ENCODE measurements at regions not wholly inside any gene's neighbourhood (a gene's known extent, or its start where the extent isn't known, plus 50 kb on each side); places are given as distances from the start of the nearest gene placed in this dataset.
"Not testable (repeated sequence)": the region's sequence is repeated elsewhere in the genome, so short reads cannot be mapped to it uniquely, and the experiment has no call there.

DNA sequence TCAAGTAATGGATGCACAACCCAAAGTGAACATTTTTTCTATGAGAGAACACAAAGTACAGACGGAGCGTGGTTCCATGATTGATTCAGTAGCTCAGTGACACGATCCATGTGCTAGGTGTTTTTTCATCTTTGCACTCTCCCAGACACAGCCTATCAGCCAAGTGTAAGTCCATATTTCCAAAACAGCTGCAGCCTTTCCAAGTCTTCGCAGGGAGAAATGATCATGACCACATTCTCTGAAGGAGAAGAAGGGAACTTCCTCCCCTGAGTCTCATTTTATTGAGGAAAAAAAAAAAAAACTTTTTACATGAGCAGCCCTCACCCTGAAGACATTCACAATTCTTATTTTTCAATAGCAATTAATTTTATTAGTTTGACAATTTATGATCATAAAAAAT, 958.3 kb downstream of the LTN1 start:
- DNase-seq; H3K27ac ChIP-seq (ENCODE audit: insufficient read depth, low read length, poor library complexity, severe bottlenecking); H3K36me3 ChIP-seq (ENCODE audit: control insufficient read depth, insufficient read depth, low read length); H3K9me3 ChIP-seq (ENCODE audit: control insufficient read depth, low read length); H3K27me3 ChIP-seq (replicated peaks; ENCODE audit: control insufficient read depth, insufficient read depth, low read length, poor library complexity, severe bottlenecking); H3K4me1 ChIP-seq (ENCODE audit: control insufficient read depth, insufficient read depth, low read length, poor library complexity, severe bottlenecking); H3K4me3 ChIP-seq (ENCODE audit: insufficient read depth, low read depth, low read length, poor library complexity, severe bottlenecking): not testable (repeated sequence)

DNA sequence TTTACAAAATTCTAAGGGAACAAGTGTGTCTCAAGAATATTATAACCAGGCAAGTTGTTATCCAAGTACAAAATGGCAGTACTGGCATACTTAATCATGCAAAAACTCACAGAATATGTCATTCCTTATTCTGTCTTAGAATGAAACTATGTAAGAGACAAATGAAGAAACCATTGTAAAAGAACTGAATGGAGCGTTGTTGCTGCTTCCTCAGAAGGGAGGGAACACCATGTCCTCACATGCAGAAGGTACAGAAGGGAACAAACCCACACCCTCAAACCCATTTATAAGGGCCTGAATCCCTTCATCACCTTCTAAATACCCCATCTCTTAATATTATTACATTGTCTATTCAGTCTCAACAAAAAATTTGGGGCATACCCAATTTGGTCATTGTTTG, 960.0 kb downstream of the LTN1 start:
- not testable (repeated sequence) for H3K9me3 ChIP-seq (ENCODE audit: control insufficient read depth, low read length)

DNA sequence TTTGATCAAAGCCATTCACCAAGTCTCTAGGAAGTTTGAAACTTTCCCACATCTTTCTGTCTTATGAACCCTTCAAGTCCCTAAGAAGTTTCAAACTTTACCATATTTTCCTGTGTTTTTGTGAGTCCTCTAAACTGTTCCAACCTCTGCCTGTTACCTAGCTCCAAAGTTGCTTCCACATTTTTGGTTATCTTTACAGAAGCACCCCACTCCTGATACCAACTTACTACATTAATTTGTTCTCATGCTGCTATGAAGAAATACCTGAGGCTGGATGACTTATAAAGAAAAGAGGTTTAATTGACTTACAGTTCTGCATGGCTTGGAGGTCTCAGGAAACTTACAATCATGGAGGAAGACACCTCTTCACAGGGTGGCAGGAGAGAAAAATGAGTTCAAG, 961.6 kb downstream of the LTN1 start:
- not testable (repeated sequence) for H3K36me3 ChIP-seq (ENCODE audit: control insufficient read depth, insufficient read depth, low read length); H3K9me3 ChIP-seq (ENCODE audit: control insufficient read depth, low read length); H3K4me3 ChIP-seq (ENCODE audit: insufficient read depth, low read depth, low read length, poor library complexity, severe bottlenecking); H3K27me3 ChIP-seq (replicated peaks; ENCODE audit: control insufficient read depth, insufficient read depth, low read length, poor library complexity, severe bottlenecking); H3K4me1 ChIP-seq (ENCODE audit: control insufficient read depth, insufficient read depth, low read length, poor library complexity, severe bottlenecking); DNase-seq; H3K27ac ChIP-seq (ENCODE audit: insufficient read depth, low read length, poor library complexity, severe bottlenecking)

More for the DNA sequence above, 960.0 kb downstream of the LTN1 start:
- DNase-seq; H3K27ac ChIP-seq (ENCODE audit: insufficient read depth, low read length, poor library complexity, severe bottlenecking); H3K4me1 ChIP-seq (ENCODE audit: control insufficient read depth, insufficient read depth, low read length, poor library complexity, severe bottlenecking); H3K4me3 ChIP-seq (ENCODE audit: insufficient read depth, low read depth, low read length, poor library complexity, severe bottlenecking); H3K36me3 ChIP-seq (ENCODE audit: control insufficient read depth, insufficient read depth, low read length); H3K27me3 ChIP-seq (replicated peaks; ENCODE audit: control insufficient read depth, insufficient read depth, low read length, poor library complexity, severe bottlenecking): not testable (repeated sequence)

DNA sequence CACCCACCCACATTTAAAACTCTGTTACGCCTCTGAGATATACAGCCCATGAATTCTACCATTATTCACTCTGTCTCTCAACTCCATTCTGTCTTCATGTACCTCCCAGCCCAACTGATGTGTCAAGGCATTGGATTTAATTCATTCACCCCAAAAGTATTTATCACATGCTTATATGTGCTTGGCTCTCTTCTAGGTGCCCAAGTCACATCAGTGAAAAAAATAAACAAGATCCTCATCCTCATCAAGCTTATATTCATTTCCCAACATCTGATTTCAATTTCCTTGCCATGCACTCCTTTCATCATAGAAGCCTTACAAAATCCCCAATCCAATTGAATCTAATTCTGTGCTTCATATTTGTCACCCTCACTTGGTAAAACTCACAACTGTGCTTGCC, 967.6 kb downstream of the LTN1 start:
- H3K27ac ChIP-seq (ENCODE audit: insufficient read depth, low read length, poor library complexity, severe bottlenecking) = no peak overlapping the region
- no peaks in the 10 kb centered on the region for H3K9me3 ChIP-seq (ENCODE audit: control insufficient read depth, low read length)
- H3K27me3 ChIP-seq (replicated peaks; ENCODE audit: control insufficient read depth, insufficient read depth, low read length, poor library complexity, severe bottlenecking) = no peaks in the 10 kb centered on the region
- no peak for DNase-seq
- H3K36me3 ChIP-seq (ENCODE audit: control insufficient read depth, insufficient read depth, low read length) = no peaks in the 10 kb centered on the region
- no peak overlapping the region for H3K4me3 ChIP-seq (ENCODE audit: insufficient read depth, low read depth, low read length, poor library complexity, severe bottlenecking)
- no peaks in the 10 kb centered on the region for H3K4me1 ChIP-seq (ENCODE audit: control insufficient read depth, insufficient read depth, low read length, poor library complexity, severe bottlenecking)

DNA sequence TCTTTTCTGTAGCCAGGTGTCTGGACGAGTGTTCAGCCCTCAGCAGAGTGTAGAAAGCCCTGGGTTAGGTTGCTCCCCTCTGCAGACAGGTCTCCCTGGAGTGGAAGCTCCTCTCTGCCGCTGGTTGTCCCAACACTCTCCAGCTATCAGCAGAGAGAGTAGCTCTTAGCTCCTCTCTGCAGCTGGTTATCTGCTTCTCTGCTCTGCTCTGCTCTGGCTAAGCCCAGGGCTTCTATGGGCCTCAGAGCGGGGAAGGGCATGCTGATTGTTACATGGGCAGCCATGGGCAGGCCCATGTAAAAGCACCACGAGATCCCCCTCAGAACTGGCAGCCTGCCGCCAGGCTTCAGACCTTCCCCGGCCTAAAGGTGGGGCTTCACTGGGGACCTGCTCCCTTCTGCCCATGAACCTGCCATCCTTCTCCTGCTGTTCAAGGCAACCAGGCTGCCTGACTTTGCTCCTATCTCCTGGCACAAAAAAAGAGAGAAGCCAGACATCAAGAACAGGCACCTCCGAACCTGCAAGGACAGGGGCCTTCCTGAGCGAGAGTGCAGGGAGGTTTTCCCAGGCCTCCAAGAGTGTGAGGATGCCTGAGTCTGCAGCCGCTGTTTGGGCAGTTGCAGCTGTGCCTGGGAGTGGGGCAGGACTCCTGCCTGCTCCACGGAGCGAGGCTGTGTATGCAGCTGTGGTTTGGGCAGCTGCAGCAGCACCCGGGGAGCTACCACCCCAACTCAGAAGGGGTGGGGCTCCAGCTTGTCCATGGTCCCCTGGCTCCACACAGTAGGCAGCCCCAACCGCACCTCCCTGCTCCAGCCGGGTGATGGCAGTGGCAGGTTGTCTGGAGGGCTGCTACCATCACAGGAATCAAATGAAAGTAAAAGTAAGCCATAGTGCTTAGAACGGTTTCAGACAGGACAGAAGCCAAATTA, 973.7 kb downstream of the LTN1 start:
- H3K4me1 ChIP-seq (ENCODE audit: control insufficient read depth, insufficient read depth, low read length, poor library complexity, severe bottlenecking) = no peaks in the 10 kb centered on the region
- no peak for DNase-seq
- H3K9me3 ChIP-seq (ENCODE audit: control insufficient read depth, low read length) = no peaks in the 10 kb centered on the region
- no peak overlapping the region for H3K27ac ChIP-seq (ENCODE audit: insufficient read depth, low read length, poor library complexity, severe bottlenecking)
- no peak overlapping the region for H3K4me3 ChIP-seq (ENCODE audit: insufficient read depth, low read depth, low read length, poor library complexity, severe bottlenecking)
- no peaks in the 10 kb centered on the region for H3K36me3 ChIP-seq (ENCODE audit: control insufficient read depth, insufficient read depth, low read length)
- no peaks in the 10 kb centered on the region for H3K27me3 ChIP-seq (replicated peaks; ENCODE audit: control insufficient read depth, insufficient read depth, low read length, poor library complexity, severe bottlenecking)

DNA sequence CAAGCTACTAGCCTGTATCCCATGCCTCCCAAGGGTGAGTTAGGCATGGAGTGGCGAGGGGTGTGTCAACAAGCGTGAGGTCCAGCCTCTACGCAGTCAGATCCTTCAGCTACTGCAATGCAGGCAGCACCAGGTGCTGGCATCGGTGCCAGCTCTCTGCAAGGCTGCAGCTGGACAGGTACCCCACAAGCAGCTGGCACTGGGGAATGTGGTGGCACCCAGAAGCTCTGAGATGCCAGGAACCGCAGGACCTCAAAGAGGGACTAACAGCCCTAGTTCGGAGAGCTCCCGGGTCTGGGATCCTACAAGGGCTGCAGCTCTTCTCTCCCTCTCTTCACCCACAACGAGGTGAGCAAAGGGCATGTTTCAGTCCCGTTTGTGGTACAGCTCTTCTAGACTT, 974.5 kb downstream of the LTN1 start:
- no peak for DNase-seq
- H3K9me3 ChIP-seq (ENCODE audit: control insufficient read depth, low read length) = no peaks in the 10 kb centered on the region

DNA sequence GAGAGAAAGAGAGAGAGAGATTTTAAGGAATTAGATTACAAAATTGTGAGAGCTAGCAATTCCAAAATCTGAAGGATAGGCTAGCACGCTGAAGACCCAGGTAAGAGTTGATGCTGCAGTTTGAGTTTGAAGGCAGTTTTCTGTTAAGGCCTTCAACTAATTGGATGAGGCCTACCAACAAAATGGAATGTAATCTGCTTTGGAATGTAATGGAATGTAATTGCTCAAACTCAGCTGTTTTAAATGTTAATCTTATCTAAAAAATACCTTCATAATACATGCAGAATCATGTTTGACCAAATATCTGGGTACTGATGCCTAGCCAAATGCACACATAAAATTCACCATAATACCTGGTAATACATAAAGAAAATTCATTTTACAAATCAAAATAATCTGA, 976.1 kb downstream of the LTN1 start:
- no peaks in the 10 kb centered on the region for H3K36me3 ChIP-seq (ENCODE audit: control insufficient read depth, insufficient read depth, low read length)
- no peaks in the 10 kb centered on the region for H3K27me3 ChIP-seq (replicated peaks; ENCODE audit: control insufficient read depth, insufficient read depth, low read length, poor library complexity, severe bottlenecking)
- H3K4me3 ChIP-seq (ENCODE audit: insufficient read depth, low read depth, low read length, poor library complexity, severe bottlenecking) = no peak overlapping the region
- no peaks in the 10 kb centered on the region for H3K4me1 ChIP-seq (ENCODE audit: control insufficient read depth, insufficient read depth, low read length, poor library complexity, severe bottlenecking)
- H3K9me3 ChIP-seq (ENCODE audit: control insufficient read depth, low read length) = no peaks in the 10 kb centered on the region
- no peak overlapping the region for H3K27ac ChIP-seq (ENCODE audit: insufficient read depth, low read length, poor library complexity, severe bottlenecking)
- no peak for DNase-seq

More for the DNA sequence above, 974.5 kb downstream of the LTN1 start:
- H3K4me3 ChIP-seq (ENCODE audit: insufficient read depth, low read depth, low read length, poor library complexity, severe bottlenecking) = no peak overlapping the region
- H3K27ac ChIP-seq (ENCODE audit: insufficient read depth, low read length, poor library complexity, severe bottlenecking) = no peak overlapping the region
- no peaks in the 10 kb centered on the region for H3K36me3 ChIP-seq (ENCODE audit: control insufficient read depth, insufficient read depth, low read length)
- H3K27me3 ChIP-seq (replicated peaks; ENCODE audit: control insufficient read depth, insufficient read depth, low read length, poor library complexity, severe bottlenecking) = no peaks in the 10 kb centered on the region
- no peaks in the 10 kb centered on the region for H3K4me1 ChIP-seq (ENCODE audit: control insufficient read depth, insufficient read depth, low read length, poor library complexity, severe bottlenecking)

DNA sequence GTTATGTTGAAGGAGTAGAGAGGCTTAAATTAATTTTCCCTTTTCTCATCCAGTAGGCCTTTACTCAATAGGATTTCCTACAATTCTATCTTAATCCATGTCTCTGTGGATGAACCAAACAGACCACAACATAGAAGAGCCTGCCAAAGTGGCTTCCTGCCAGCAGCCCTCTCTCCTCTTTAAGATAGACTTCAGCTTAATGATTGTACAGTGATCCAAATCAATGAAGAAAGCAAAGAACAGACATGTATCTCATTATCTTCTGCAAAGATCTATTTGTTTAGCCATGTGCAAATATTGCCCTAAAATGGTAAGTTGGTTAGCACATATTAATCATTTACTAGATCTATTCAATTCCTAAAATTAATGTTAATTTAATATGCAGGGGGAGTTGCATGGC, 979.6 kb downstream of the LTN1 start:
- not testable (repeated sequence) for H3K27ac ChIP-seq (ENCODE audit: insufficient read depth, low read length, poor library complexity, severe bottlenecking); H3K4me1 ChIP-seq (ENCODE audit: control insufficient read depth, insufficient read depth, low read length, poor library complexity, severe bottlenecking); H3K4me3 ChIP-seq (ENCODE audit: insufficient read depth, low read depth, low read length, poor library complexity, severe bottlenecking); H3K9me3 ChIP-seq (ENCODE audit: control insufficient read depth, low read length); H3K27me3 ChIP-seq (replicated peaks; ENCODE audit: control insufficient read depth, insufficient read depth, low read length, poor library complexity, severe bottlenecking); DNase-seq; H3K36me3 ChIP-seq (ENCODE audit: control insufficient read depth, insufficient read depth, low read length)

DNA sequence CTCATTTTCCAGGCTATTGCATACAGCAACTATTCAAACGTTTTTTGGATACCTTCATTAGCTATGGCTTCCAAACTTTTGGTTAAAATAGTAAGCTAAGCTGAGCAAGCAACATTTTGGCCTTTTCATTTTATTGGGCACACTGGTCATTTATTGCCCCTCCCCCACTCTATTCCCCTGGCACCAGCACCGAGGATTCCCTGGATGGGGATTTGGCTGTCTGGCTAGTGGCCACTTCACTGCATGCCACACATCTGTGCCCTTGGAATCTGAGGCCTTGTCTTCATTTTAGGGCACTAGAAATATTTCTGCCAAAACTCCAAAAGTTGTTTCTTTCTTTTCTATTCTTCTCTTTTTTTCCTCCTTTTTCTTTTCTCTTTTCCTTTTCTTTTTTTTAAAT, 980.7 kb downstream of the LTN1 start:
- not testable (repeated sequence) for H3K9me3 ChIP-seq (ENCODE audit: control insufficient read depth, low read length); H3K27ac ChIP-seq (ENCODE audit: insufficient read depth, low read length, poor library complexity, severe bottlenecking); H3K4me1 ChIP-seq (ENCODE audit: control insufficient read depth, insufficient read depth, low read length, poor library complexity, severe bottlenecking); H3K36me3 ChIP-seq (ENCODE audit: control insufficient read depth, insufficient read depth, low read length); H3K4me3 ChIP-seq (ENCODE audit: insufficient read depth, low read depth, low read length, poor library complexity, severe bottlenecking); H3K27me3 ChIP-seq (replicated peaks; ENCODE audit: control insufficient read depth, insufficient read depth, low read length, poor library complexity, severe bottlenecking); DNase-seq

DNA sequence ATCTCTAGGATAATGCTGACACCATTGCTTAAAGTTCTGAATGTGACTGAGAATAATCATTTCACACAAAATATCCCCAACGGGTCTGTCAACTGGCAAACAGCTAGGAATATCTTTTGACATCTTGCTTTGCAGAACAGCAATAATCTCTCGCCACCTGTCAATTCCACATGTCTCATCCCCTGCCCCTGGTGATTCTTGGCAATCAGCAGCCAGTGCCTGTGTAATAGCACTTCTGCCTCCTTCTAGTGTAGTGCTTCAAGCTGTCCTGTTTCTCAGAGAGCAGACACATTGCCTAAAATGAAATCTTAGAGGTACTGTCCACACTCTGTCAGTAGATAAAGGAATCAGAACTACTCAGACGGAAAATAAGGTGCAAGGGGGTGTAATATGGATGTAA, 984.4 kb downstream of the LTN1 start:
- H3K27me3 ChIP-seq (replicated peaks; ENCODE audit: control insufficient read depth, insufficient read depth, low read length, poor library complexity, severe bottlenecking); H3K36me3 ChIP-seq (ENCODE audit: control insufficient read depth, insufficient read depth, low read length); H3K4me3 ChIP-seq (ENCODE audit: insufficient read depth, low read depth, low read length, poor library complexity, severe bottlenecking); H3K27ac ChIP-seq (ENCODE audit: insufficient read depth, low read length, poor library complexity, severe bottlenecking); H3K4me1 ChIP-seq (ENCODE audit: control insufficient read depth, insufficient read depth, low read length, poor library complexity, severe bottlenecking); DNase-seq; H3K9me3 ChIP-seq (ENCODE audit: control insufficient read depth, low read length): not testable (repeated sequence)

All from effector memory CD4-positive, alpha-beta T cell (primary cell).